GM18498 (cell line): ENCODE measurements at regions not wholly inside any gene's neighbourhood (a gene's known extent, or its start where the extent isn't known, plus 50 kb on each side); places are given as distances from the start of the nearest gene placed in this dataset.
A peak's percentile ranks its signal among the peaks of the same experiment; 100 is the strongest.

Source experiments
- ATAC-seq: cut with Tn5 transposase; IDR thresholded peaks from one replicate; pipeline ENCODE4 v1.9.1; 2021; ENCODE audit warnings: mild to moderate bottlenecking, moderate library complexity; ENCODE audit not compliant: unreplicated experiment

GRCh38 chr3:16803019-16803418 is 81.7 kb upstream of the PLCL2 start:
- ATAC-seq: no peak

DNA sequence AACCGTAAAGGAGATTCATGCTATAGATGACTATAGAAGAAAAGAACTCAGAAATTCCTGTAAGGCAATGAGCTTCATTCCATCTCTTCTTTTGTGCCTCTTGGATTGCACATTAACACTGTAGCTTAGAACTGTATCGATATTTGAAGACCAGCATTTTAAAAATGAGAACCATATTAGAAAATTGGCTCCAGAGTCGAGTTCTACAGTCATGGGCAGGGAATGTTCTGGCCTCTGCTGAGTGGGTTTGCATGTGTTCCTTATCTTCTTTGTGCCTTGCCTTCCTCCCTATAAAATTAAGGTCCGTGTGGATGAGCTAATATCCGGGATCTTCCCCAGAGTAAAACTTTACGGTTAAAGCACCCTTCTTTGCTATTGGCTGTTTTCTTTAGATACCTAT is 77.4 kb upstream of the PLCL2 start:
- no peak for ATAC-seq

DNA sequence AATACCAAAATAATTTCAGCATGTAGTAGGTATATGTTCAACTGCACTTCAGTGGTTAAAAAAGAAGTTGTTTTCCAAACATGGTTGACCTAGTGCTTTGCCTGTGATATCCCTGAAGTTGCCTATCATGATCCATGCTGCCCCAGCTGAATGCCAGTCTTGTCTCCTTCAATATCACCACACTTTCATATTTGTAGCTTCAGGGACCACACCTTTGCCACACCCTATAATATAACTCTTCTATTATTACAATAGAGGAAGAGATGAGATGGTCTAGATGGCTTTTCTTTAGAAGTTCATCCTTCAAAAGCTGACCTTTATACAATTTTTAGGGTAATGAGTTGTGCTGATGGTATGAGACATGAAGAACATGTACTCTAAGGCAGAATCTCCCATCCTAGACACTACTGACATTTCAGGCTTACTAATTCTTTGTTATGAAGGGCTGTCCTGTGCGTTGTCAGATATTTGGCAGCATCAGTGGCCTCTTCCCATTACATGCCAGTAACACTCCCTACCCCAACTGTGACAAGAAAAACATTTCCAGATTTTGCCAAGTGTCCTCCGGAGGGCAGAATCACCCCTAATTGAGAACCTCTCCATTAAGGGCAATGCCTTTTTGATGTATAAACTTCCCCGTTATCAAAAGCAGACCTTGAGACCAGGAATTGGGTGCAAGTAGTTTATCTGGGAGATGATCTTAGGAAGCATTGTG is 76.2 kb upstream of the PLCL2 start:
- ATAC-seq: no peak

GRCh38 chr3:16809482-16809881 is 75.3 kb upstream of the PLCL2 start:
- no peak for ATAC-seq

DNA sequence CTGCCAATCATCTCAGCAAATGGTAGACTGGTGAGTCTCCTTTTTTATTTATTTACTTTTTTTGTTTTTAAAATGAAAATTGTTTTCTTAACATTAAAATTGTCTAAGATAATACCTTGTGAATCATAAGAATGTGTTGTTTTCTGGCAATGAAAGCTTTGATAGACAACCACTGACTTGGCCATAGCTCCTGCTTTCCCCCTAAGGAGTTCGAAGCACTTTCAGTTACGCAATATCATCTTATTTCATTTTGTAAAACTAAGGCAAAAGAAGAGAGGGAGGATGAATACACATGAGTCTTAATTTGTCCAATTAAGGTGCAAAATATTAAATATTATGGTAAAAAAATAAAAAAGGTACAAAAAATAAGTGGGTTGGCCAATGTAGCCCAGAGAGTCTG is 74.8 kb upstream of the PLCL2 start:
- no peak for ATAC-seq

GRCh38 chr3:16810593-16811367 is 74.0 kb upstream of the PLCL2 start:
- no peak for ATAC-seq

DNA sequence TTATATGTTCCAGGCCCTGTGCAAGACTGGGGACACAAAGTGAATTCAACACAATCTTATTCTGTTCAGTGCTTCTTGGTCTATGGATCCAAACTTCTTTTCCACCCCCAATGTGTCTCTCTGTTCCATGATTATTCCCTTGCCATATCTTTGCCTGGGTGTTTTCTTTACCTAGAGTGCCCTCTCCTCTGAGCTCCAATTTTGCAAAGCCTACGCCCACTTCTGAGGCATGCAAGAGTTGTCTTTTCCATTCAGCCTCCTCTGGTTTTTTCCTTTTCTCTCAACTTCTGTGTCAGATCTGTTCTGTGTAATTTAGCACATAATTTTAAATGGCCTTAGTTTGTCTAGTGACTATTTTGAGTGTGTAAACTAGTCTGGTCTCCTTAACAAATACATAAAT is 72.8 kb upstream of the PLCL2 start:
- no peak for ATAC-seq

DNA sequence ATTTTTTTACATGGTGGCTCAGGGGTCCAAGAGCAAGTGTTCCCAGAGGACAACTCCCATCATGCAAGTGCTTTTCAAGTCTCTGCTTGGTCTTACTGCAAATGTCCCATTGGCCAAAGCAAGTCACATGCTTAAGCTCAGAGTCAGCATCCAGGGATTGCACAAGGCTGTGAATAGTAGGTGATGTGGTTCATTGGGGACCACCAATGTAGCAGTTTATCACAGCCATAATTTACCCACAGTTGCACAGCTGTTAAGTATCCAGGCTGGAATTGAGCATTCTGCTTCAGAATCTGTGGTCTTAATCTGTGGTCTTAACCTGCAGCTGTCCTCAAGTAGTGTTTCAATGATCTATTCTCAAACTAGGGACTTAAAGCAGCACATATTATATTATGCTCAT is 71.4 kb upstream of the PLCL2 start:
- no peak for ATAC-seq

- peak; percentile 84 for ATAC-seq
Measured at GRCh38 chr3:16816048-16816780, 68.5 kb upstream of the PLCL2 start.

DNA sequence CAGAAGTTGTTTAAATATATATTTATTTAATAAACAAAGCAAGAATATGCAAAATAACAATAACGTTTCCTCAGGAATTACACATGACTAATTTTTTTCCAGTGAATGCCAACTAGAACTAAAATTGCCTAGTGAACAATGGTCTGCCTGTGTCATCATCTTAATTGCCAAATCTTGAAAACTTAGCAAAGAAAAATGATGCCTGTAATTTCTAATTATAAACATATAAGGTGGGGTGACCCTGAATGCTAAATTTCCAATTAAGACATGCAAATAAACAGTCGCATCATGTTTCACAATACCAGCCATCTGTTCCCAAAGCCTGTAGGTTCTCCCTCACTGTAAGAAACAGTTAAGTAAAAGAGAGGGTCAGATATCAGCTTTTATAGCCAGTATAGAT is 67.6 kb upstream of the PLCL2 start:
- no peak for ATAC-seq

- ATAC-seq: no peak
Measured at GRCh38 chr3:16818194-16818593, 66.6 kb upstream of the PLCL2 start.

- ATAC-seq: no peak
Measured at GRCh38 chr3:16818945-16819344, 65.8 kb upstream of the PLCL2 start.

DNA sequence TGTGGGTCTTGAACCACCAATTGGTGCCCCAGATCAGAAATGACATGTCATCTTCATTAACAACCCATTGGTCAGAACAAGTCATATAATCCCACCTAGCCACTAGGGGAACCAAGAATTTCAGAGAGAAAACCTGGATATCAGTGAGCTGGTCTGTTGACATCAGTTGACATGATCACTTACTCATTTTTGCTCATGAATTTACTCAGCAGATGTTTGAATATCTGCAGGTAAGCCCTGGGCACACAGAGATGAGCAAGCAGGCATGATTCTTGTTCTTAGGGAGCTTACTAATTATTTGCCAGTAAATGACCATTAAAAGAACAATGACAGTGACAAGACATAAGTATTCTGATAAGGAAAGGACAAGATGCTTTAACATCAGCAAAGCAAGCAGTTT is 64.3 kb upstream of the PLCL2 start:
- no peak for ATAC-seq

GRCh38 chr3:16821053-16821452 is 63.7 kb upstream of the PLCL2 start:
- ATAC-seq: no peak

DNA sequence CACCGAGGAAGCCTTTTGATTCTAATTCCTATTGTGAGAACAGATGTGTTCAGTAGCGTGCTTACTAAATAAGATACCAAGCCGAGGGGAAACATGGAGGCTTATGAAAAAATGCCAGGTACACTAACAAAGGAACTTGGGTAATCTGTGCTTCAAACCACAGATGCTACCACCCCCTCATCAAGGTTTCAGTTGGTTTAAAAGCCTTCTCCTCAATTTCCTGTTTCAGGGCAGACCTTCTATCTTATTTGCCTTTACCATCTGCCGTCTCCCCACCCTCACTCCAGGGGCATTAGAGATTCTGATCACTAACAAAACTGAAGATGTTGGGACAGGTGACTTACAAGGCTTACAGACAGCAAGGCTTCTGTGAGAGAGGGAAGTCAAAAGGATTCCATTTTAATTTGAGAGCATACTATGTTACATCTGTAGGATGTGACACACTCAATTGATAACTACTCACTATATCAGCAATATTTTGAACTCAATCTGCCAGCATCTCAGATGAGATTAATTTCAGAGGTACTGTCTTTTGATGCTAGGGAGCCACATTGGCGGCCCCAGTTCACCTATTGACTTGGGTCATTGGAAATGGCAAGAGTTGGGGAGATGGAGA is 60.6 kb upstream of the PLCL2 start:
- ATAC-seq: peak; percentile 95

DNA sequence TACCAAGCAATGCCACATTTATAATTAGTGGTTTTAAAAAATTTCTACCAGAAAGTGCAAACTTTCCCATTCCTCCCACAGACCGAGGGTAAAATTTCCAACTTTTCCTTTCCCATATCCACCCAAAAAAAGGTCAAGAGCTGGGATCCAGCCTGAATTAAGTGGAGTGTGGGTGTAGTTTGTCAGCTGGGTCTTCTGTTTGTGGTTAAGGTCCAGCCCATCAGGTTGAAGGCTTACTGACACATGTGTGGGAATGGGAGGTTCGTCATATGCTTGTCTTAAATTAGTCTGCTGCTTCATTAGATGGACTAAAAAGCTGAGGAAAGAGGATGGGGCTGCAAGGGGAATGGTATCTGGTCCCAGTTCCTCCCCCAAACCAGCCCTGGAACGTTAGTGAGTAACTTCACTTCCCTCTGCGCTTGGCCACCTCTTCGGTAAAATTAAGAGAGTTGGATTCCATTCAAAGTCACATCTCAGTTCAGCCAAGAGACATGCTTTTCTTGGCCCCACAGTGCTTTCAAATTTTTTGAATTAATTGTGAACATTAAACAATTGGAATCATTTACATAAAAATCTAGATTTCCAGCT is 59.0 kb upstream of the PLCL2 start:
- no peak for ATAC-seq

GRCh38 chr3:16828815-16829214 is 55.9 kb upstream of the PLCL2 start:
- ATAC-seq: peak; percentile 39

DNA sequence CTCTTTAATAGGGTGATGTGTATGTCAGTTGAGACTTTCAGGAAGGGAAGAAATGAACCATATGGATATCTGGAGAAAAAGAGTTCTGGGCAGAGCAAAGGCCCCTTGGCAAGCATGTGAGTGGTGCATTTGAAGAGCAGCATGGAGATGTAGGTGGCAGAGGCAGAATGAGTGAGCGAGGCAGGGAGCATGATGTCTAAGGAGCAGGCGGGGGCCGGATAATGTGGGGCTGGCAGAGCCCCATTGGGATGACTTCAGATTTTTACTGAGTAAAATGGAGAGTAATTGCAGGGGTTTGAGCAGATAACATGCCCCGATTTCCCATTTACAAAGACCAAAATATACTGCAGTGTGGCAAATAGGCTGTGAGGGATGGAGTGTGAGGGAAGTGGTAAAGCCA is 52.9 kb upstream of the PLCL2 start:
- ATAC-seq: no peak

DNA sequence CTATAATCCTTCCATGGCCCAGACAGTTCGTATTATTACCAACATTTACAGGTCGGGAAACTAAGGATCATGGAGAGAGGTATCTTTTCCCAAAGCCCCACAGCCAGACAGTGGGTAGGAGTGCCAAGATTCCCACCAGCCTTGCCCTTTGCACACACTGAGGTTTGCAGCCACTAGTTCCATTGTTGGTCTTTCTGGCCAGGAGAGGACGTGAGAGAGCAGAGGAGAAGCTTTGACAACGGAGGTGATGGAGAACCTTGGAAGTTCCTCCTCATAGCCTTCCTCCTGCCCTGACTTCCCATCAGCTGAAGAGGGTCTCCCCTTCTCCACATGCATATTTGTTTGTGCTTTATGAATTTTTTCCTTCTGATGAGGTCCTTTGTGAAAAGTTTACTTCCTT is 50.5 kb upstream of the PLCL2 start:
- ATAC-seq: no peak

- no peak for ATAC-seq
Measured at GRCh38 chr3:16834753-16835152, 50.0 kb upstream of the PLCL2 start.
